Brain microvascular endothelial cell (primary cell): ENCODE measurements at regions not wholly inside any gene's neighbourhood (a gene's known extent, or its start where the extent isn't known, plus 50 kb on each side); places are given as distances from the start of the nearest gene placed in this dataset.

Experiments used
- DNase-seq: peaks from one replicate; pipeline ENCODE4 v3.0.0-alpha.2; 2020
- H3K27ac ChIP-seq: fragments of 250-450 bp; sonication (Bioruptor Pico); 2 replicates; pipeline ENCODE4 v1.5.1; 2020; ENCODE audit warnings: mild to moderate bottlenecking, moderate library complexity
- H3K27me3 ChIP-seq: fragments of 250-450 bp; sonication (Bioruptor Pico); replicated peaks from 2 replicates; pipeline ENCODE4 v1.5.1; 2020; ENCODE audit warnings: mild to moderate bottlenecking
- H3K36me3 ChIP-seq: fragments of 250-450 bp; sonication (Bioruptor Pico); replicated peaks from 2 replicates; pipeline ENCODE4 v1.5.1; 2020; ENCODE audit warnings: mild to moderate bottlenecking
- H3K4me3 ChIP-seq: 2 replicates; pipeline ENCODE4 v1.5.1; 2011; ENCODE audit warnings: low read depth, mild to moderate bottlenecking, control low read depth, low read length, moderate library complexity
- in situ Hi-C: cut with HindIII; loops from 2 replicates; pipeline ENCODE4 v1.10.0; 2017; ENCODE audit warnings: low sequenced_read_pairs, low pct_ligation_motif_present
- TF ChIP-seq, protein P1 (sequence below): IDR thresholded peaks from 2 replicates; pipeline ENCODE4 v1.5.1; 2011; ENCODE audit warnings: low read depth, mild to moderate bottlenecking, moderate library complexity, low read length, control low read depth, inconsistent platforms; ENCODE audit errors: missing control alignments

DNA sequence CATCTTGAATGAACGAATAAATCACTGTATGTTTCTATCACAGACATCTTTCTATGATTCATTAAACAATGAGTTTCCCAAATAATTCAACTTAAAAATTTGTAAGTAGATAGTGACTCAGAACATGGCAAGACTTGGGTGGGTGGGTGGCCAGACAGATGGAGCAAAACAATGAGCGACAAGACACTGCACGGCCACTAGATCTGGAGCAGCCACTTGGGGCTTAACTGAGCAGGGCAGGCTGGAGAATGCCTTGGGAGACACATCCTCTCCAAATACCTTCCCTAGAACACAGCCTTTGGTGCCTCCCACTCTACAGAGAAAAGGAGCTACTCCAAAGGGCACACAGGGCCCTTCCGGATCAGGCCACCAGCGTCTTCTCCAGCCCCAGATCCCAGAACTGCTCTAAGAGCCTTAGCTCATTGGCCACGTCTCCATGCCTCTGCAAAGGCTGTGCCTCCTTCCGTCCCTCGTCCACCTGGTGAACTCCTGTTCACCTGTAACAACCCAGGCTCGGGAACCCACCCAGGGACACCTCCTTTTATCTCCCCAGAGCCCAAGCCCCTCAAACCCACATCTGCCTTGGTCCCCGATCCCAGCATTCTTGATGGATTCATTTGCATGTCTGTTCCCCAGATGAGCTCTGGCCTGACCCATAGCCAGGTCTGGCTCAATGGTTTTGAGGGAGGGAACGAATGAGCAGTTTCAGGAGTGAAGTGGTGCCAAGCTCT, 134.9 kb upstream of the IQSEC1 start:
- Histone ChIP-seq H3K36me3 (no peaks in the 10 kb centered on the region), H3K27me3 (peaks cover 12% of the 10 kb centered on the region), H3K4me3 (no peak overlapping the region), H3K27ac (no peak overlapping the region)
- in situ Hi-C loops: no loop called here
- TF ChIP-seq, protein P1, sequence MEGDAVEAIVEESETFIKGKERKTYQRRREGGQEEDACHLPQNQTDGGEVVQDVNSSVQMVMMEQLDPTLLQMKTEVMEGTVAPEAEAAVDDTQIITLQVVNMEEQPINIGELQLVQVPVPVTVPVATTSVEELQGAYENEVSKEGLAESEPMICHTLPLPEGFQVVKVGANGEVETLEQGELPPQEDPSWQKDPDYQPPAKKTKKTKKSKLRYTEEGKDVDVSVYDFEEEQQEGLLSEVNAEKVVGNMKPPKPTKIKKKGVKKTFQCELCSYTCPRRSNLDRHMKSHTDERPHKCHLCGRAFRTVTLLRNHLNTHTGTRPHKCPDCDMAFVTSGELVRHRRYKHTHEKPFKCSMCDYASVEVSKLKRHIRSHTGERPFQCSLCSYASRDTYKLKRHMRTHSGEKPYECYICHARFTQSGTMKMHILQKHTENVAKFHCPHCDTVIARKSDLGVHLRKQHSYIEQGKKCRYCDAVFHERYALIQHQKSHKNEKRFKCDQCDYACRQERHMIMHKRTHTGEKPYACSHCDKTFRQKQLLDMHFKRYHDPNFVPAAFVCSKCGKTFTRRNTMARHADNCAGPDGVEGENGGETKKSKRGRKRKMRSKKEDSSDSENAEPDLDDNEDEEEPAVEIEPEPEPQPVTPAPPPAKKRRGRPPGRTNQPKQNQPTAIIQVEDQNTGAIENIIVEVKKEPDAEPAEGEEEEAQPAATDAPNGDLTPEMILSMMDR: no peak
- DNase-seq: no peak

DNA sequence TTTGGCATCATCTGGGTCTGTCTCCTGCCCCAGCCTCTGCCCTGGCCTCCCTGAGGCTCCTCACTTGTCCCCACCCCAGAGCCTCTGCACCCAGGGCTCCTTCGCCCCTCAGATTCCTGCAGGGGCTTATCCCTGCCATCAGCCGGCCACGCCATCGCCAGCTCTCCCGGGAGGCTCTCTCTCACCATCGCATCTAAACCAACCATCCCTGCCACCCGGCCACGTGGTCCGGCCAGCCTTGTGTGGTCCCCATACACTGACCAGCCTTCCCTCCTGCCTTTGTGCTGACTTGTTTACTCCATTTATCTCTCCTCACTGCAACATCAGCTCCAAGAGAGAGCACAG, 134.3 kb upstream of the IQSEC1 start:
- no peak overlapping the region for H3K27ac ChIP-seq
- H3K4me3 ChIP-seq: no peak overlapping the region
- peaks cover 12% of the 10 kb centered on the region for H3K27me3 ChIP-seq
- TF ChIP-seq, protein P1: no peak
- H3K36me3 ChIP-seq: no peaks in the 10 kb centered on the region
- in situ Hi-C loops: no loop called here
- no peak for DNase-seq

DNA sequence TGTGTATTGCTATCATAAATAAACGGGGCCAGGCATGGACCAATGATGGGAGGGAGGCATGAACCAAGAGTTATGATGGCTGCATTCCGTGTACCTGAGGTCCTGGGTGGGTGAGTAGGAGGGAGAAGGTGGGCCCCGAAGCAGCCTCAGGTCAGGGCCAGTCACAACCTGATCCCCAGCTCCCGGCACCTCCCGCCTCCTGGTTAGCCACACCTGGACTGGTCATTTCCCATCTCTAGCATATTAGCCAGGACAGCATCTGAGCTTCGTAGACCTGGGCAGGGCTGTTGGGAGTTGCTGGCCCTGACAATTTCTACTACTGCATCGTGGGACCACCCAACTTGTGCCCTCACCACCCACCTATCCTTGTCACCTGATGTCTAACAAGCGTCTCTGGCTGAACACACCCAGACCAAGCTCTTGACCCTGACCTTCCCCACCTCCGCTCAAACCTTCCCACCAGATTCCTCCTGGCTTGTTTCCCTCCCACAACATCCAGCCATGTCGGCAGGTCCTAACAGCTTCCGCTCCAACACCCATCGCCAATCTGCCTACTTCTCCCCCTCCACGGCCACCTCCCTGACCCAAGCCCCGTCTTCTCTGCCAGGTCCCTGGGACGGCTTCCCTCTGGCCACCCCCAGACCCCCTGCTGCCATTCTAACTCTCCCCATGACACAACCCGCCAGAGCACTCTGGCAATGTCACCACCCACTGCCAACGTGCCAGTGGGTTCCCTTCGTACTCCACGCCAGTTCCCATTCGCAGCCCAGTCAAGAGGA, 133.8 kb upstream of the IQSEC1 start:
- H3K27ac ChIP-seq: no peak overlapping the region
- no peak for DNase-seq
- TF ChIP-seq, protein P1: no peak
- no peak overlapping the region for H3K4me3 ChIP-seq
- in situ Hi-C loops: no loop called here
- peaks cover 12% of the 10 kb centered on the region for H3K27me3 ChIP-seq
- no peaks in the 10 kb centered on the region for H3K36me3 ChIP-seq

DNA sequence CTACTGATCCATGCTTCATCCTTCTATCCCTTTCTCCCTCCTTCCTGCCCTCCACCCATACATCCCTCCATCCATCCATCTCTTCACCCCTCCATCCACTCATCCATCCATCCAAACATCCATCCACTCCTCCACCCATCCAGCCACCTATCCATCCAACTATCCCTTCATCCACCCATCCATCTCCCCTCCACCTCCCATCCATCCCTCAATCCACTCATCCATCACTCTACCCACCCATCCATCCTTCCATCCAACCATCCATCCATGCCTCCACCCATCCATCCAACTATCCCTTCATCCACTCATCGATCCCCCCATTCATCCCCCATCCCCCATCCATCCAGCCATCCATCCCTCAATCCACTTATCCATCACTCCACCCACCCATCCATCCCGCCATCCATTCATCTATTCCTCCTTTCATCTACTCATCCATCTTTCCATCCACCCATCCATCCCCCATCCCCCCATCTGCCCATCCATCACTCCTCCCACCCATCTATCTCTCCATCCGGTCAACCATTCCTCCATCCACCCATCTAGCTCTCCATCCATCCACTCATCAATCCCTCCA, 132.4 kb upstream of the IQSEC1 start:
- in situ Hi-C loops: no loop called here
- no peak for DNase-seq
- Histone ChIP-seq H3K27me3 (peaks cover 12% of the 10 kb centered on the region), H3K4me3 (no peak overlapping the region), H3K36me3 (no peaks in the 10 kb centered on the region), H3K27ac (no peak overlapping the region)
- TF ChIP-seq, protein P1: no peak

DNA sequence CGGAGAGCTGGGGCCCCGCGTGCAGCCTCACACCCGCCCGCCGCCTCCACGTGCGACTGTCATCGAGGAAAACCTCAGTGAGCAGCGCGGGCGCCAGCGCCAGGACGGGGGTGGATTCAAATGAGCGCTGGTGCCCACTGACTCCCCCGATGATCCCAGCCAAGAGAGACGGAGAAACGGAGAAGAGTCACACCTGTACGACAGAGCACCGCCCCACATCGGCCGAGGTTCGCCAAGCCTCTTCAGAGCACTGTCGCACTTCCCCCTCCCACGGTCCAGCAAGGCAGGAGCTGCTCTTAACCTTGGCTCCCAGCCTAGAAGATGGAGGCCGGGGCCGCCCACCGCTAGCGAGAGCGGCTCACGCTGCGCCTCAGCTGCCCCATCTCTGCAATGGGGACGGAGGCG, 130.9 kb upstream of the IQSEC1 start:
- Histone ChIP-seq H3K27me3 (peaks cover 12% of the 10 kb centered on the region), H3K36me3 (no peaks in the 10 kb centered on the region), H3K4me3 (no peak overlapping the region), H3K27ac (no peak overlapping the region)
- TF ChIP-seq, protein P1: no peak
- no peak for DNase-seq
- in situ Hi-C loops: no loop called here
